Left colon (tissue), 2 donors: ENCODE measurements at regions not wholly inside any gene's neighbourhood (a gene's known extent, or its start where the extent isn't known, plus 50 kb on each side); places are given as distances from the start of the nearest gene placed in this dataset.

Experiments used
- ATAC-seq: fragments of 200-7000 bp; cut with Tn5 transposase; one replicate; pipeline ENCODE4 v1.9.1; 2020; ENCODE audit warnings: mild to moderate bottlenecking, moderate library complexity
- DNase-seq, 2 donors: peaks; one replicate each; pipeline ENCODE4 v3.0.0-alpha.2; 2020
- intact Hi-C, 2 donors: fragments of 100-400 bp; cut with DNase I in 1 of 2; cut with micrococcal nuclease in 1 of 2; formaldehyde crosslinking; loops; one replicate each; pipeline versions ENCODE4 v1.11.2 to v1.14.0; 2022; cut with DNase I, micrococcal nuclease
- donor health status: DM: no; HTN: no; CAD: no.
- donor health status: DM: yes; HTN: yes; CAD: no.

DNA sequence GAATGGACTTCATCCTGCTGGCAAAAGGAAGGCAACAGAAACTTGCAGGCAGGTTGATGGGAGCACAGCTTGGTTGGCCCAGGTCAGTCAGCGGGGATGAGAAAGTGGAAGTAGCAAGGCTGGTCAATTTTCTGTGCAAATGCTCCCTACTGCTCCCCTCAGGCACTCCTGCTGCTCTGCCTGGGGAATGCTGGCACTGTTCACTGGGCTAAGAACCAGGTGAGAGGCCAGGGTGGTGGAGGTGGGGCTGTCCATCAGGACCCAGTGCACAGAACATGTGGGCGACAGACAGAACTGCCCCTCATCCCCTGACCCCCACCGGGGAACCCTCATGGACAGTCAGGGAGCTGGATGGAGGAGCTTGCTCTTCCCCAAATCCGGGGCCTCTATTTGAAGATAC is 593.1 kb downstream of the IRX1 start:
- ATAC-seq (no peak), DNase-seq (no peak)
- intact Hi-C loops, result no loop called here

DNA sequence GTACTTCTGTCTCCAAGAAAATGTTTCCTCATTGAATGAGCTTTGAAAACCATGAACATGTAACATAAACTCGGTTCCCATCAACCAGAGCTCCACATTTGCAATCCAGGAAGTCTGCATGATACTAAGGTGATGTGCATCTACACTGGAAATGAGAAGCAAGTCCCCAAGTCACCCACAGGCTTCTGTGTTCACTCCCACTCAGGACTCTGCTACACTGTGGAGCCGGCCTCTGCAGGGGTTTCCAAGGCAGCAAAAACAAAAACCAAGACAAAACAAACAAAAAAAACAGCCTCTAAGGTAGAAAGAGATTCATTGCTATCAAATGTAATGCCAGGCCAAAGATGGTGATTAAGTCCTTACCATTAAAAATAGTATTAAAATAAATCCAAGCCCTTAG is 593.7 kb downstream of the IRX1 start:
- DNase-seq, result no peak
- no peak for ATAC-seq
- intact Hi-C loops, result no loop called here

DNA sequence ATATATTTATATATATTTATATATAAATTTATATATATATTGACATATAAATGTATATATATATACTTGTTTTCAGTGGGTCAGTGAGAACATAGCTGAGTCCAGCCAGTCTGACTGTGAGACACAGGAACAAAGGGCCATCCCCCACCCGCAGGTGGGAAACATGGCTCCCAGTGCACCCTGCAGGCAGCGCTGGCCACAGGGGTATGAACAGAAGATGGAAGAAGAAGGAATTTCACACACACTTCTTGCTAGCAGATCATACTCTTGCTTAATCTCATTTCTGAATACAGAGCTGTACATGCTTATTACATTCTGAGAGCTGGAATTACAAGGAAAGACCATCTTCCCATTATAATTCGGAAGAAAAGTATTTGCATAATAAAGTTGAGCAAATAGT is 595.4 kb downstream of the IRX1 start:
- intact Hi-C loops, result no loop called here
- DNase-seq, result no peak
- ATAC-seq, result no peak

DNA sequence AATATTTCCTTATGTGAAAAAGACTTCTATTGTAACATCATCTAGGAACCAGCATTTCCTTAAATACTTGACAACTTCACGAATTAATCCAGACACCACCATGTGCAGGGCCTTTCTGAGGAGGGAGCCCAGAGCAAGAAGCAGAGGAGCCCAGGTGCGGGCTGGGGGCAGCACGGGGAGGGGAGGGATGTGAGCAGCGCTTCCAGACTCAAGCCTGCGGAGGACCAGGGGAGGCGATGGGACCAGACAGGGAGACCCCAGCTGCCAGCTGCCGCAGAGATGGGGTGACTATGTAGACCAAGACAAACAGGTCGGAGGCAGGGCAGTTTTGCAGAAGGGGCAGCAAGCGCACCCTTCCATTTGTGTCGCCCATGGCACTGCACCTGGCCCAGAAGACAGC is 596.1 kb downstream of the IRX1 start:
- intact Hi-C loops, result no loop called here
- no peak for ATAC-seq
- no peak for DNase-seq

DNA sequence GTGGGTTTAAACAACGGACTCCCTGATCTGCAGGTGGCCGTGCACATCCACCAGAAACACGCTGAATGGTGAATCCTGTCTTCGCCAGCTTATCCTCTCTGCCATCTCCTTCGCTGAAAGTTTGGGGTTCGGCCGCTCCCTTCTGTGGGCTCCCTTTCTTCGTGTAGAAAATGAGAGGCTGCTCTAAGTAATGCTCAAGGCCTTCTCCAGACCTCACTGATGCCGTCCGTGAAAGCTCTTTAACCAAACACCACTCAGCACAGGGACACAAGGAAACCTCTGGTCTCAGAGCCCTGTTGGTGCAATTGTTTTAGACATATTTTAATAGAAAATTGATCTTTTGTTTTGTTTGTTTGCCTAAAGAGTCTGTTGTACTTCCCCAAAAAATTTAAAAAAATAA is 596.5 kb downstream of the IRX1 start:
- intact Hi-C loops, result no loop called here
- no peak for ATAC-seq
- no peak for DNase-seq

DNA sequence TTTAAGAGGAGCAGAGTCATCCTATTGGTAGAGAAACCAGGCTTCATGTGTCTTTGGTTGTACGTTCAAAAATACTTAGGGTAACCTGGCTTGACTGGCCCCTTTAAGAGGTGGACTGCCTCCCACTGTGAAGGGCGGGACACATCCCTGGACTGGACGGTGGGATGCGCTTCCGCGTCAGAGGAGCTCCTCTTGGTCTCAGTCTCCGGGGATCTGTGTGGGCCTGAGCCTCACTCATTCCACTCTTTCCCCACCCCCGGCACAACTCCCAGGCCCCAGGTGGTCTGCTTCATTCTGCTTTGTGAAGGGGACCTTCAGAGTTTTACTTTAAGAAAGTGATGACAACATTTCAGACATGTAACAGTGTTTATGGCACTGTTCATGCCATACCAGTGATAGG is 601.1 kb downstream of the IRX1 start:
- intact Hi-C loops, result no loop called here
- no peak for ATAC-seq
- no peak for DNase-seq

DNA sequence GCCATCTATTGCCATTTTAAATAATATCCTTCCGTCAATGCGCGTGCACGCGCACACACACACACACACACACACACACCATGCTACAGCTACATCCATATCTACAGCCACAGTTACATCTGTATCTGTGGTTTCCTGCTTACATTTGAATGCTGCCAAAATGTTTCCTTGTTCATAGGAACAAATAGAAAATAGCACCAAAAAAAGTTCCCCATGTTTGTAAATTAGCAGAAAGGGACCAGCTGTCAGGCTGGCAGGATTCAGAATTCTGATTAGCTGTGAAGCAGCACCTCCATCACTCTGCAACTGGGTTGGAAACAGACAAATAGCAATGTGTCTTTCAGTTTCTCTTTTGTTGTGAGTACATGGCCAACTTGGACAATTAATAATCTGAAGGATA is 601.5 kb downstream of the IRX1 start:
- DNase-seq, result no peak
- ATAC-seq, result no peak
- intact Hi-C loops, result no loop called here

DNA sequence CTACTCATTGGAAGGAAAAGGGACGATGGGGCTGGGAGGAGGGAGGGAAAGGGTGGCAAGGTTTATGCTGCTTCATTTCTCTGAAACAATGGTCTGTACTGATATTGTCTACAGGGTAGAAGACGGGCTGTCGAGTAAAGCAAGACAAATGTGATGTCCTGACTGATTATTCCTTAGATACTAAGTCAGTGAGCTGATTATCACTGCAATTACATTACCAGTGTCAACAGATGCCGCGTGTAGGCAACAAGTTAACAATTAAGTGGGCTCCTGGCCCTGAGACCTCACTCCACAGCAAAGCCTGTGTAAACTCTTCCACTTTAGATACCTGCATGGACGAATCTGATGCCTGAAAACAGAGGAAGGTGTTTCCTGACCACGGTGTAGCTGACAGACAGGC is 602.8 kb downstream of the IRX1 start:
- DNase-seq, result no peak
- ATAC-seq, result no peak
- intact Hi-C loops, result no loop called here

DNA sequence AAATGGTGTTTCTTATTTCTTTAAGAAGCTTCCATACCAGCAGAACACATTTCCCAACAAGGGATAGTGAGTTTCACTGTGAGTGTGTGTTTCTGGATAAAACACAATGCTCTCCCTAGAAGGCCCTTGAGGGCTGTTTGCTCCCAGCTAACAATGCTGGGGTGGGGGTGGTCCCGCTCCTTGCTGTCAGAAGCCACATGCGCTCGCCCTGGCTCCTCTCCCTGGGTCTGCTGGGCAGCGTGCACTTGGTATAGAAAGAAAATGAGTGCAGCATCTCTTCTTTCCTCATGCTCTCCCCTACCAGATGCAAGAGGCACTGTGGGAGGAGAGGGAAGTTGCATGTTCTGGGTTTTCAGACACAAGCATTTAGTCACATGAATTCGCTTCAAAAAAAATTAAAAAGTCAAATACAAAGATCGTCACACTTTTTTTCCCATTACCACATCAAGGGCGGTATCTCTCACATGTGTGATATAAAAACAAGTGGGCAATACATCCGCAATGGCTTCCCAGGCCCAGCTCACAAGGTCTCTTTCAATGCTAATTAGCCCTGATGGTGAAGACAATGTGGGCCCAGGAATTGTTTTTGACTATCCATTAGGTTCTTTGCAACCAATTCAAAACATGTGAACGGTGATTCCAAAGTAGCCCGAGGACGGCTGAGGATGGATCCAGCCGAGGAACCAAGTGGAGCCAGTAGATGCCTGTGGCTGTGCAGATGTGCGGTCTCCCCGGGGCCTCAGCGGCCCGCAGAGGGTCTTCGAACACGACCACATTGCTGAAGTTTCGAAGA is 603.6 kb downstream of the IRX1 start:
- DNase-seq, result no peak
- intact Hi-C loops, result no loop called here

DNA sequence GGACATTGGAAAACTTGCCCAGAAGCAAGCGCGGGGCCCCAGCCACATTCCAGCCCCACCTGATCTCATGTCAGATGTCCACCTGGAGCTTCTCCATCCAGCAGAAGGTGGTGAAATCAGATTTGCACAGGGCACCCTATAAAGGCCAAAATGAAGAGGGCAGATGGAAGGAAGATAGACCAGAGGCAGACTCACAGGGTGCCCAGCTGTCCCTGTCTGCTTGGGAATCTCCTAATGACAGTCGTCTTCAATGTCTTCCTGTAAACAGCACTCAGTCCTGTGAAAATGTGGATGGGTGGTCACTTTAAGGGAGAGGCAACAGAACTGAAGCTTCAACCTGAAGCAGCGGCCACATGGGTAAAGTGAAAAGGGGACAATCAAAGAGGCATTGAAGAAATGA is 607.5 kb downstream of the IRX1 start:
- intact Hi-C loops, result no loop called here
- DNase-seq (no peak), ATAC-seq (no peak)

More for the DNA sequence above, 603.6 kb downstream of the IRX1 start:
- ATAC-seq, result no peak

DNA sequence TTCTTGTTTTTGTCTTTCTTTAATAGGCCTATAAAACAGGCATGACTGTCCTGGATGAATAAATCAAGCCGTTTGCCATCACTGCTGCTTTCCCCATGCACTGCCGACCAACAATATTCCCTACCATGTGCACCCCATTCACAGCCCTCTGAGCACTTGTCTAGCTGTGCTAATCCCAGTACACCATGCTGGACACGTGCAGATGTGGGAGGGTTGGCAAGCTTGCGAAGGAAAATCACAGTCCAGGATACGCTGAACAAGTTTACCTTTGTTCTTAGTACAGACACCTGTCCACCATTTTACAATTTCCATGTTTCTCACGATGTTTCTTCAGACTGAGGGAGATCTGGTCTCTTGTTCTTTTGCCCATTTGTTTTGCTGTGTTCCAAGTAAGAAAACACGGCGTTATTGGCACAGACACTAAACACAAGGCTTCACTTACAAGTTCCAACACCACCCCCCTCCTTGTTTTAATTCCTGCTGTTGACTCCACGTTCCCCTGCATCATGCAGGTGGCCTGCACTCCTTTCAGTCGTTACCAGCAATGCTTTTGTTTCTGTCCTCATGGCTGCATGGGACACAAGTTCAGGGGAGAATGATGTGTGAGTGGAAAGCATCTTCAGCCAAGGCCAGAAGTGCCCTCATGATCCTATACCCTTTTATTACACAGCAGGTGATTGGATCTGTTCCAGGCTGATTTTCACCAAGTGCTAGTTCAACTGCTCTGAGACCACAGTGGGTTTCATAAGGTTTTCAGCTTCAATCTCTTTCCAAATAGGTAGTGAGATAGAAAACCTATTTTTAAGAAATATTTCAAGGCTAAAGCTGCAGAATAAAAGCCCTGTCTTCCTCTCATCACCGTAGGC is 608.9 kb downstream of the IRX1 start:
- intact Hi-C loops, result no loop called here
- no peak for ATAC-seq
- no peak for DNase-seq

DNA sequence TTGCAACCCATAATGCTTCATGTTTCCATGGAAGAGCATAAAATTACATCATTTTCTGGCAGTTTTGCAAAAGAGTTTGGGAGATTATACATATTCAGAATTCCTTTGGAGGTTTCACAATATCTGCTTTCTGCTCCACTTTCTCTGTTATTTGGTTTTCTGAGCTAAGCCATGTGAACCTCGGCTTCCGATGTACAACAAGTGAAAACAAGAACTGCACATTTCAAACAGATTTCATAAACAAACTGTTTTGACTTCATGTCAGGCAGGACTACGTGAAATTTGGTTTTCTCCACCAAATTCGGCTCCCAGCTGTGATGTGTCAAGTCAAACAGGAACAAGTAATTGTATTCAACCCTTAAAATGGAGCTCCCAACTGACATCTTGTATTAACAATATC is 609.8 kb downstream of the IRX1 start:
- DNase-seq, result no peak
- no peak for ATAC-seq
- intact Hi-C loops, result no loop called here

DNA sequence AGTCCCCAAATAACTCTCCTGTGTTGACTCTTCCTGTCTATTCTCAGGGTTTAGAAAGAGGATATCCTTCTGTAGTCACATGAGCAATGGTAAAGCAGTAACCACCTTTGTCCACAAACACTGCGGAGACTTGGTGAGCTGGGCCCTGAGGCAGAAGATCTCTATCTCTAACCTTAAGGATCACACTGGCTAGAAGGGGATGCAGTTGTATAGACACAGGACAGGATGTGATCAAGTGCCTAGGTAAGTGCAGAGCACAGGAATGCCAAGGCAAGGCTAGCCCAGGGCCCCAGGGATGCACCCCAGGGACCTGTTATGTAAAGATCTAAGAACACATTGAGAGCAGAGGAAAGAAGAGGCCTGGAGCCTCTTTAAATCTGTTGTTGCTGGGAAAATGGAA is 610.5 kb downstream of the IRX1 start:
- intact Hi-C loops, result no loop called here
- no peak for DNase-seq
- no peak for ATAC-seq

DNA sequence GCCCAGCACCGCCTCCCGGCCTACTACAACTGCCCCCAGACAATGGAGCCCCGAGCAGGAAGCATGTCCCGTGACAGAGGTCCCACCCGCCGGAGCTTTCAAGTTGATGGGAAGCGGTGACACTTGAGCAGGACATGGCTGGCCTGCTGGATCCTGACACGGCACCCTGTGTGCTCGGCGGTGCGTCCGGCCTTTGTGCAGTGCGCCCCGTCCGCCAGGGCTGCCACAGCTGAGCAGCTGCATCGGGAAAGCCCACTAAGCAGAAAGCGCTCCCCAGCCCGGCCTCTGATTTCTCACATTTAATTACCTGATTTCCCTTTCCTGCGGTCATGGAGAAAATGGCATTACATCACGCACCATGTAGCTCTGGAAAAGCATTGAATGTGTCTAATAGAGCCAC is 611.9 kb downstream of the IRX1 start:
- intact Hi-C loops, result no loop called here
- DNase-seq (no peak), ATAC-seq (no peak)

DNA sequence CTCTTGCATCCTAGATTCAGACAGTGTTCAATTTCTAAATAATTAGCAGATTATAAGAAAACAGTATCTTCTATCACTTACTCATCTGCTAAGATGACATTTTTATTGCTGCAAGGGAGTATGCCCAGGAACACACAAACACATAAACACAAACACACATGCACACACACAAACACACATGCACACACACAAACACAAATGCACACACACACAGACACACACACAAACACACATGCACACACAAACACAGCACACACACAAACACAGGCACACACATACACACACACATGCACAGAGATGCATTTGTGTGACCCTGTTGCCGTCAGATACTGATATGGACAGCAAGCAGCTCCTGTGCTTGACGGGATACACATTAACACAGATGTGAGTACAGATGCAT is 612.9 kb downstream of the IRX1 start:
- ATAC-seq (no peak), DNase-seq (no peak)
- intact Hi-C loops, result no loop called here

DNA sequence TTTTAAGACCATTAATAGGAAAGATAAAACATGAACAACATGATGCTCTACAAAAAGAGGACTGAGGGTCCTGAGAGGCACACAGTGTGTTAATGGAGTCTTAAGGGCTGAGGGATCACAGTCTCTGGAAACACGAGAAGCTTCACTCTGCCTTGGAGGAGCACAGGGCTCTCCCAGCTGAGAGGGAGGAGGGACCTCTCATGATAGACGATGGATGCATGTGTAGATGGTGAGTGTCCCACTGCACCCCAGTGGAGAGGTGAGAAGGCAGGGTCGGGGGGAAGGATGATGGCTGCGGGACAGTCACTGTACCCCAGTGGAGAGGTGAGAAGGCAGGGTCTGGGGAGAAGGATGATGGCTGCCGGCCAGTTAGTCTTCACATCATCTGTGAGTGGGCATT is 613.4 kb downstream of the IRX1 start:
- ATAC-seq, result no peak
- intact Hi-C loops, result no loop called here
- DNase-seq, result no peak

DNA sequence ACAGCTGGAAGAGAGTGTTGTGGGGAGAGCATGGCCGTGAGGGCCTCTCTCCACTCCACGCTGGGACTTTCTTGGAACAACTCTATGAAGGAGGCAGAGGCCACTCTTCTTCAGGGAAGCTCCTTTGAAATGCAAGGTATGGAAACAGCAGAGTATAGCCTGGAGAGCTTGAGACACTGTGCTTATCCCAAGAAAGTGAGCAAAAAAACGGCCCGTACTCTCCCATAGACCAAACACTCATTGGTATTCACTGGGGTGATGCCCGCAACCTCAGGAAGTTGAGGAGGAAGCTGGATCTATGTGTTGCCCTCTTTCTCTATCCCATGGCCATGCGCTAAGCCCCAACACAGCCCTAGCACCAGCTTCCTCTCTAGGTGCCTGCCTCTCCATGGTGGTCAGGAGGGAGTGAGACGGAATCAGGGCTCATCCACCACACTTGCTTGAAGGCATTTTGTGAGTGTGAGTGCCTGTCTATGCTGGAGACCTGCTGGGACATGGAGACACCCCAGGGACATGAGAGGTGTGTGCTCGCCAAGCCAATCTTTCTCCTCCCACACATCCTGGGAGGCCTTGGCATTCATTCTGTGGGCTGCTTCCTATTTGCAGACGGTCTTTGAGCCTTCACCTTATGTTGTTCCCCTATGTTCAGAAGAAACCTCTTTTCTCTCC is 616.6 kb downstream of the IRX1 start:
- DNase-seq (no peak), ATAC-seq (no peak)
- intact Hi-C loops, result no loop called here

DNA sequence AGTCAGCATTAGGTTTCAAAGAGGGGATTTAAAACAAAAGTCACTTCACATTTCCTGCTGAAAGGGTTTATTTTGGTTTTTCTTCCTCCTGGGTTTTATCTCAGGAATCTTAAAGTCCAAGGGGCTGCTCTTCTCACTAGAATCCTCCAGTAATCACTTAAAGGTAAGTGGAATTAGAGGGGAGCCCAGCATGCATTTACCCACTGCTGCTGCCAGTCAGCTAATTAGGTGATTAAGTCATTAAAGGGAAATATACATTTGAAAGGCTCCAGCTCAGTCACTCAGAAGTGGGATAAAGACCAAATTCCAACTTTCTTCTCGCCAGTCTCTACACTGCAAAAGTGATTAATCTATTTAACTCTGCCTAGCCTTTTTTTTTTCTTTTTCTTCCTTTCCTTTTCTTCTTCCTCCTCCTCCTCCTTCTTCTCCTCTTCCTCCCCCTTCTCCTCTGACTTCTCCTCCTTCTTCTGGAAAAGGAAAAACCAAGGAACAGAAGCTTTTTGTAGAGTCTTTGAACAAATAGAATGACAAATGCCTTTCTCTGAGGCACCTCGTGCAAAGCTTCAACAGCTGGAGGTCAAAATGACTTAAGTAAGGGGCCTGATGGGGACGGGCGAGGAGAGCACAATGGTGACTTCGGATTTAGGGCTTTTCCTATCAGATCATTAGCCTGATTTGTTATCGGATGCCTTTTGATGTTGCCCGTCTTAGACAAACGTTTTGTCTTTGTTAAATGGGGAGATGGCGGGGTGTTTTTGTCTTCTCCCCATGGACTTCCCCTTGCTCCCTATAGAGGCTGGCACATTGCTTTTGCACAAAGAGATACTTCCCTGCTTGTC is 617.6 kb downstream of the IRX1 start:
- DNase-seq, result no peak
- intact Hi-C loops, result no loop called here
- ATAC-seq, result no peak

DNA sequence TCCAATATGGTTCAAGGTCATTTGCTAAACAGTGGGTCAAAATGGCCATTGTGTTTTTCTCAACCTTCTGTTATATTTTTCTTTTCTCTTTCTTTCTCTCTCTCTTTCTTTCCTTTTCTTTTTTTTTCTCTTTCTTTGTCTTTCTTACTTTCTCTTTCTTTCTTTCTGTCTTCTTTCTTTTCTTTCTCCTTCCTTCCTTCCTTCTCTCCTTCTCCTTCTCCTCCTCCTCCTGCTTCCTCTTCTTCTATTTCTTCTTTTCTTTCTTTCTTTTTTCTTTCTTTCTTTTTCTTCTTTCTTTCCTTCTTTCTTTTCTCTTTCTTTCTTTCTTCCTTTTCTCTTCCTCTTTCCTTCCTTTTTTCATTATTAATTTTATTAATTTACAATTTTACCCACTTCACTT is 619.5 kb downstream of the IRX1 start:
- DNase-seq (no peak), ATAC-seq (no peak)
- intact Hi-C loops, result no loop called here
